WTC11 (cell line): ENCODE measurements at regions not wholly inside any gene's neighbourhood (a gene's known extent, or its start where the extent isn't known, plus 50 kb on each side); places are given as distances from the start of the nearest gene placed in this dataset.

Source experiments
- ATAC-seq: fragments of 200-7000 bp; cut with Tn5 transposase; 2 replicates; pipeline ENCODE4 v1.10.0; 2021; ENCODE audit warnings: mild to moderate bottlenecking, moderate library complexity
- CTCF ChIA-PET: fragments of 300-600 bp; sonication (Branson Sonifier 250); formaldehyde crosslinking; loops from one replicate; lab custom pipeline; 2021; ENCODE audit warnings: antibody characterized with exemption; lab: Charles Lee
- POLR2A ChIA-PET: fragments of 350-600 bp; sonication (Branson Sonifier 250); formaldehyde crosslinking; loops from one replicate; lab custom pipeline; 2021; ENCODE audit warnings: antibody characterized with exemption; lab: Charles Lee
- DNase-seq: peaks from one replicate; pipeline ENCODE4 v3.0.0; 2021; ENCODE audit warnings: low spot score
- H3K27ac Mint-ChIP-seq: 2 replicates; pipeline ENCODE4 v1.8.0; 2021; ENCODE audit warnings: mixed read lengths
- H3K27me3 Mint-ChIP-seq: 2 replicates; pipeline ENCODE4 v1.8.0; 2021; ENCODE audit warnings: low read depth, mild to moderate bottlenecking, moderate library complexity, mixed read lengths
- H3K36me3 Mint-ChIP-seq: 2 replicates; pipeline ENCODE4 v1.8.0; 2021; ENCODE audit warnings: mixed read lengths
- H3K4me1 Mint-ChIP-seq: 2 replicates; pipeline ENCODE4 v1.8.0; 2022; ENCODE audit warnings: mixed read lengths
- H3K4me3 Mint-ChIP-seq: 2 replicates; pipeline ENCODE4 v1.8.0; 2021; ENCODE audit warnings: mild to moderate bottlenecking, moderate library complexity, mixed read lengths
- H3K9me3 Mint-ChIP-seq: 2 replicates; pipeline ENCODE4 v1.8.0; 2021; ENCODE audit warnings: mixed read lengths
- ATF1 ChIP-seq: sonication (generic); formaldehyde crosslinking; IDR thresholded peaks from 2 replicates; pipeline ENCODE4 v1.8.1; 2023; ENCODE audit warnings: mild to moderate bottlenecking, moderate library complexity, missing genetic modification reagents
- ATF6 ChIP-seq: sonication (generic); formaldehyde crosslinking; IDR thresholded peaks from 2 replicates; pipeline ENCODE4 v1.8.1; 2023; ENCODE audit warnings: mild to moderate bottlenecking, missing genetic modification reagents
- CREB1 ChIP-seq: sonication (generic); formaldehyde crosslinking; IDR thresholded peaks from 2 replicates; pipeline ENCODE4 v1.8.0; 2023; ENCODE audit warnings: mild to moderate bottlenecking, missing genetic modification reagents
- ELF4 ChIP-seq: sonication (generic); formaldehyde crosslinking; IDR thresholded peaks from 2 replicates; pipeline ENCODE4 v1.8.1; 2022; ENCODE audit warnings: low read depth, mild to moderate bottlenecking, moderate library complexity, missing genetic modification reagents
- FOXK1 ChIP-seq: sonication (generic); formaldehyde crosslinking; IDR thresholded peaks from 2 replicates; pipeline ENCODE4 v1.8.0; 2022; ENCODE audit warnings: mild to moderate bottlenecking, moderate library complexity, missing genetic modification reagents
- GABPB1 ChIP-seq: sonication (generic); formaldehyde crosslinking; IDR thresholded peaks from 2 replicates; pipeline ENCODE4 v1.8.1; 2023; ENCODE audit warnings: mild to moderate bottlenecking, missing genetic modification reagents
- GRHL2 ChIP-seq: fragments of 250-450 bp; sonication (Bioruptor Pico); IDR thresholded peaks from 2 replicates; pipeline ENCODE4 v1.8.0; 2022; ENCODE audit warnings: mild to moderate bottlenecking, moderate library complexity; ENCODE audit not compliant: insufficient replicate concordance, severe bottlenecking
- JUN ChIP-seq: sonication (generic); formaldehyde crosslinking; IDR thresholded peaks from 2 replicates; pipeline ENCODE4 v1.8.0; 2023; ENCODE audit warnings: mild to moderate bottlenecking, missing genetic modification reagents
- TCF7 ChIP-seq: sonication (generic); formaldehyde crosslinking; IDR thresholded peaks from 2 replicates; pipeline ENCODE4 v1.8.0; 2022; ENCODE audit warnings: mild to moderate bottlenecking, low read depth, missing genetic modification reagents, moderate library complexity
- TEAD1 ChIP-seq: sonication (generic); formaldehyde crosslinking; IDR thresholded peaks from 2 replicates; pipeline ENCODE4 v1.8.0; 2022; ENCODE audit warnings: mild to moderate bottlenecking, missing genetic modification reagents
- TEAD4 ChIP-seq: sonication (generic); formaldehyde crosslinking; IDR thresholded peaks from 2 replicates; pipeline ENCODE4 v1.8.0; 2022; ENCODE audit warnings: mild to moderate bottlenecking, missing genetic modification reagents
- ZNF232 ChIP-seq: sonication (generic); formaldehyde crosslinking; IDR thresholded peaks from 2 replicates; pipeline ENCODE4 v1.8.0; 2022; ENCODE audit warnings: mild to moderate bottlenecking, missing genetic modification reagents
- ZNF317 ChIP-seq: sonication (generic); formaldehyde crosslinking; IDR thresholded peaks from 2 replicates; pipeline ENCODE4 v1.8.1; 2023; ENCODE audit warnings: low read depth, mild to moderate bottlenecking, moderate library complexity, missing genetic modification reagents, borderline replicate concordance
- ZNF423 ChIP-seq: fragments of 250-450 bp; sonication (Bioruptor Pico); IDR thresholded peaks from 2 replicates; pipeline ENCODE4 v2.1.2; 2022; ENCODE audit warnings: mild to moderate bottlenecking, moderate library complexity
- ZNF671 ChIP-seq: fragments of 250-450 bp; sonication (Bioruptor Pico); IDR thresholded peaks from 2 replicates; pipeline ENCODE4 v1.8.0; 2021; ENCODE audit warnings: mild to moderate bottlenecking
- TF ChIP-seq, protein P1 (sequence below): sonication (generic); formaldehyde crosslinking; conservative IDR thresholded peaks from 2 replicates; pipeline ENCODE4 v1.8.1; 2023; ENCODE audit warnings: mild to moderate bottlenecking, low read depth, missing genetic modification reagents, moderate library complexity
- TF ChIP-seq, protein P2 (sequence below): sonication (generic); formaldehyde crosslinking; IDR thresholded peaks from 2 replicates; pipeline ENCODE4 v1.8.1; 2022; ENCODE audit warnings: mild to moderate bottlenecking, missing genetic modification reagents, moderate library complexity, borderline replicate concordance

GRCh38 chr21:35139382-35139715 lies 90.2 kb upstream of the RUNX1 start:
- Mint-ChIP-seq H3K27ac (no peak overlapping the region), H3K27me3 (no peaks in the 10 kb centered on the region), H3K4me3 (no peak overlapping the region), H3K36me3 (no peaks in the 10 kb centered on the region), H3K9me3 (no peaks in the 10 kb centered on the region; the same call in 1 of the 2 replicates), H3K4me1 (peaks cover 16% of the 10 kb centered on the region)
- ChIA-PET POLR2A (no interaction called here), CTCF (no interaction called here)
- ATAC-seq (no peak), DNase-seq (no peak)
- TF ChIP-seq TEAD4 (CRISPR knock-in tag) (no peak), ATF6 (CRISPR knock-in tag) (no peak), CREB1 (CRISPR knock-in tag) (no peak)
- TF ChIP-seq, protein P1, sequence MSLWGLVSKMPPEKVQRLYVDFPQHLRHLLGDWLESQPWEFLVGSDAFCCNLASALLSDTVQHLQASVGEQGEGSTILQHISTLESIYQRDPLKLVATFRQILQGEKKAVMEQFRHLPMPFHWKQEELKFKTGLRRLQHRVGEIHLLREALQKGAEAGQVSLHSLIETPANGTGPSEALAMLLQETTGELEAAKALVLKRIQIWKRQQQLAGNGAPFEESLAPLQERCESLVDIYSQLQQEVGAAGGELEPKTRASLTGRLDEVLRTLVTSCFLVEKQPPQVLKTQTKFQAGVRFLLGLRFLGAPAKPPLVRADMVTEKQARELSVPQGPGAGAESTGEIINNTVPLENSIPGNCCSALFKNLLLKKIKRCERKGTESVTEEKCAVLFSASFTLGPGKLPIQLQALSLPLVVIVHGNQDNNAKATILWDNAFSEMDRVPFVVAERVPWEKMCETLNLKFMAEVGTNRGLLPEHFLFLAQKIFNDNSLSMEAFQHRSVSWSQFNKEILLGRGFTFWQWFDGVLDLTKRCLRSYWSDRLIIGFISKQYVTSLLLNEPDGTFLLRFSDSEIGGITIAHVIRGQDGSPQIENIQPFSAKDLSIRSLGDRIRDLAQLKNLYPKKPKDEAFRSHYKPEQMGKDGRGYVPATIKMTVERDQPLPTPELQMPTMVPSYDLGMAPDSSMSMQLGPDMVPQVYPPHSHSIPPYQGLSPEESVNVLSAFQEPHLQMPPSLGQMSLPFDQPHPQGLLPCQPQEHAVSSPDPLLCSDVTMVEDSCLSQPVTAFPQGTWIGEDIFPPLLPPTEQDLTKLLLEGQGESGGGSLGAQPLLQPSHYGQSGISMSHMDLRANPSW = no peak

DNA sequence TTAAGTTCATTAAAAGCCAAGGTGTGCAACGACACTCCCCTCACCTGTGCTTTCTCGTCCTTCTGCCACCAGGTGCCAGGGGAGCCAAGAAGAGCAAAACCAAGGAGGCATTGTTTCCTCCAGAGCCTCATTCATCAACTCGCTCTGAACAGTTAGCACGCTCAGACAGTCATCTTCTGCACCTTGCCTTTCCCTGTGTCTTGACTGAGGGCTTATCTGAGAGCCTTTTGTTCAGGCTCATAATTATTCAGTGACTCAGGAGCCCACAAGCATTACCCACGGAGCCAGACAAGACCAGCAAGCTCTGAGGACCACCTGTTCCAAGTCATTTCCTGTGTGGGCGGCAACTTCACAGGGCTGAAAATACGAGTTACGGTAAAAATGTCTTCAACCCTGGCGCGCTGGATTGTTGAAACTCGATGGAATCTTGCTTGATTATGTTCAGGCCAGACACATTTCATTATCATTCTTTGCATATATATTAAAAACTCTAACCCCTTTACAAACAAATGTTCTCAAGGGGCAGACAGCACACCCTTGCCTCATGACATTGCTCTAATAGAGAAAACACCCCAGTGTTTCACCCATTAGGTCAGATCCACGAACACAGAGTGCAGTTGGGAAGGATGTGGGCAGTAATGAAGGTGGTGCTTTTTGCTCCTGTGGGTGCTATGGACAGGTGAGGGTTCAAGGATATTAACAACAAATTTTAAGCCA lies 89.7 kb upstream of the RUNX1 start:
- ATAC-seq (no peak), DNase-seq (no peak)
- H3K9me3 Mint-ChIP-seq = no peaks in the 10 kb centered on the region; the same call in 1 of the 2 replicates
- no peak overlapping the region for H3K27ac Mint-ChIP-seq
- ChIA-PET POLR2A (no interaction called here), CTCF (no interaction called here)
- no peaks in the 10 kb centered on the region for H3K27me3 Mint-ChIP-seq
- H3K36me3 Mint-ChIP-seq = no peaks in the 10 kb centered on the region
- H3K4me1 Mint-ChIP-seq = peaks cover 16% of the 10 kb centered on the region
- H3K4me3 Mint-ChIP-seq = no peak overlapping the region
- TF ChIP-seq JUN (CRISPR knock-in tag) = no peak
- no peak for TF ChIP-seq GABPB1 (CRISPR knock-in tag)
- TF ChIP-seq TEAD1 (CRISPR knock-in tag) = no peak
- no peak for TF ChIP-seq ATF1 (CRISPR knock-in tag)
- no peak for TF ChIP-seq FOXK1
- TF ChIP-seq ZNF671 (CRISPR knock-in tag) = no peak
- TF ChIP-seq ZNF423 (CRISPR knock-in tag) = no peak
- TF ChIP-seq ZNF317 (CRISPR knock-in tag) = no peak
- no peak for TF ChIP-seq TEAD4 (CRISPR knock-in tag)
- no peak for TF ChIP-seq GRHL2 (CRISPR knock-in tag)
- TF ChIP-seq, protein P2, sequence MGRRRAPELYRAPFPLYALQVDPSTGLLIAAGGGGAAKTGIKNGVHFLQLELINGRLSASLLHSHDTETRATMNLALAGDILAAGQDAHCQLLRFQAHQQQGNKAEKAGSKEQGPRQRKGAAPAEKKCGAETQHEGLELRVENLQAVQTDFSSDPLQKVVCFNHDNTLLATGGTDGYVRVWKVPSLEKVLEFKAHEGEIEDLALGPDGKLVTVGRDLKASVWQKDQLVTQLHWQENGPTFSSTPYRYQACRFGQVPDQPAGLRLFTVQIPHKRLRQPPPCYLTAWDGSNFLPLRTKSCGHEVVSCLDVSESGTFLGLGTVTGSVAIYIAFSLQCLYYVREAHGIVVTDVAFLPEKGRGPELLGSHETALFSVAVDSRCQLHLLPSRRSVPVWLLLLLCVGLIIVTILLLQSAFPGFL (CRISPR knock-in tag) = no peak
- TF ChIP-seq ELF4 (CRISPR knock-in tag) = no peak
- no peak for TF ChIP-seq TCF7 (CRISPR knock-in tag)
- TF ChIP-seq ZNF232 (CRISPR knock-in tag) = no peak
